H9 (cell line): ENCODE measurements at regions not wholly inside any gene's neighbourhood (a gene's known extent, or its start where the extent isn't known, plus 50 kb on each side); places are given as distances from the start of the nearest gene placed in this dataset.

ENCODE experiments used
- DNase-seq: peaks from one replicate; pipeline ENCODE4 v3.0.0-alpha.2; 2017
- H2AFZ ChIP-seq: one replicate; pipeline ENCODE4 v1.6.1; 2013; ENCODE audit warnings: mild to moderate bottlenecking, low read length, control low read depth, moderate library complexity
- H2AK5ac ChIP-seq: 2 replicates; pipeline ENCODE4 v1.6.1; 2013; ENCODE audit warnings: low read length, control low read depth, mixed read lengths; ENCODE audit not compliant: insufficient read length
- H2BK120ac ChIP-seq: one replicate; pipeline ENCODE4 v1.6.1; 2013; ENCODE audit warnings: low read depth, mild to moderate bottlenecking, low read length, control low read depth, inconsistent platforms; ENCODE audit not compliant: poor library complexity, severe bottlenecking
- H2BK12ac ChIP-seq: 2 replicates; pipeline ENCODE4 v1.6.1; 2013; ENCODE audit warnings: low read length, control low read depth, mixed read lengths, low read depth; ENCODE audit not compliant: insufficient read length
- H2BK15ac ChIP-seq: 2 replicates; pipeline ENCODE4 v1.6.1; 2013; ENCODE audit warnings: low read depth, low read length, control low read depth
- H2BK20ac ChIP-seq: one replicate; pipeline ENCODE4 v1.6.1; 2013; ENCODE audit warnings: low read depth, mild to moderate bottlenecking, low read length, control low read depth, inconsistent platforms; ENCODE audit not compliant: poor library complexity, severe bottlenecking
- H2BK5ac ChIP-seq: 2 replicates; pipeline ENCODE4 v1.6.1; 2013; ENCODE audit warnings: low read length, control low read depth, mixed read lengths; ENCODE audit not compliant: insufficient read length
- H3K14ac ChIP-seq: 2 replicates; pipeline ENCODE4 v1.6.1; 2013; ENCODE audit warnings: low read length, control low read depth; ENCODE audit not compliant: insufficient read depth
- H3K18ac ChIP-seq: 2 replicates; pipeline ENCODE4 v1.6.1; 2013; ENCODE audit warnings: low read depth, mild to moderate bottlenecking, mixed read lengths, low read length, control low read depth; ENCODE audit not compliant: insufficient read length
- H3K23ac ChIP-seq: 2 replicates; pipeline ENCODE4 v1.6.1; 2013; ENCODE audit warnings: low read length, control low read depth, mixed read lengths, low read depth; ENCODE audit not compliant: insufficient read length
- H3K23me2 ChIP-seq: 2 replicates; pipeline ENCODE4 v1.6.1; 2013; ENCODE audit warnings: low read depth, mild to moderate bottlenecking, mixed read lengths, low read length, control low read depth; ENCODE audit not compliant: insufficient read length, poor library complexity, severe bottlenecking
- H3K27ac ChIP-seq: 2 replicates; pipeline ENCODE4 v1.5.1; 2013; ENCODE audit warnings: low read length, control low read depth, mixed read lengths, low read depth; ENCODE audit not compliant: insufficient read length
- H3K27me3 ChIP-seq: 2 replicates; pipeline ENCODE4 v1.6.1; 2013; ENCODE audit warnings: low read length, control low read depth, inconsistent platforms; ENCODE audit not compliant: insufficient read depth
- H3K4ac ChIP-seq: 2 replicates; pipeline ENCODE4 v1.6.1; 2013; ENCODE audit warnings: low read depth, mild to moderate bottlenecking, control low read depth, inconsistent platforms, low read length, moderate library complexity
- H3K4me1 ChIP-seq: 2 replicates; pipeline ENCODE4 v1.6.1; 2013; ENCODE audit warnings: low read length, control low read depth, inconsistent platforms; ENCODE audit not compliant: insufficient read depth
- H3K4me2 ChIP-seq: 2 replicates; pipeline ENCODE4 v1.6.1; 2013; ENCODE audit warnings: low read length, control low read depth, mixed read lengths; ENCODE audit not compliant: insufficient read length, insufficient read depth
- H3K56ac ChIP-seq: 2 replicates; pipeline ENCODE4 v1.6.1; 2013; ENCODE audit warnings: low read depth, mild to moderate bottlenecking, mixed read lengths, low read length, control low read depth; ENCODE audit not compliant: insufficient read length
- H3K79me1 ChIP-seq: 2 replicates; pipeline ENCODE4 v1.6.1; 2013; ENCODE audit warnings: low read depth, mild to moderate bottlenecking, moderate library complexity, low read length, control low read depth, inconsistent platforms; ENCODE audit not compliant: insufficient read depth, poor library complexity, severe bottlenecking
- H3K79me2 ChIP-seq: 2 replicates; pipeline ENCODE4 v1.6.1; 2013; ENCODE audit warnings: low read length, control low read depth, inconsistent platforms; ENCODE audit not compliant: insufficient read depth
- H3K9ac ChIP-seq: 2 replicates; pipeline ENCODE4 v1.6.1; 2013; ENCODE audit warnings: low read length, control low read depth, mixed read lengths; ENCODE audit not compliant: insufficient read length; ENCODE audit errors: extremely low read depth
- H3K9me3 ChIP-seq: one replicate; pipeline ENCODE4 v1.6.1; 2013; ENCODE audit warnings: low read depth, low read length, inconsistent platforms; ENCODE audit not compliant: control insufficient read depth
- H3T11ph ChIP-seq: one replicate; pipeline ENCODE4 v1.6.1; 2013; ENCODE audit warnings: mild to moderate bottlenecking, low read length, control low read depth, inconsistent platforms
- H4K20me1 ChIP-seq: one replicate; pipeline ENCODE4 v1.6.1; 2013; ENCODE audit not compliant: control insufficient read depth, insufficient read length, insufficient read depth
- H4K5ac ChIP-seq: 2 replicates; pipeline ENCODE4 v1.6.1; 2013; ENCODE audit warnings: low read depth, mild to moderate bottlenecking, mixed read lengths, low read length, control low read depth; ENCODE audit not compliant: insufficient read length
- H4K8ac ChIP-seq: replicated peaks from 2 replicates; pipeline ENCODE4 v1.6.1; 2013; ENCODE audit warnings: low read length, control low read depth, mixed read lengths, low read depth; ENCODE audit not compliant: insufficient read length
- H4K91ac ChIP-seq: 2 replicates; pipeline ENCODE4 v1.6.1; 2013; ENCODE audit warnings: low read depth, mild to moderate bottlenecking, moderate library complexity, mixed read lengths, low read length, control low read depth; ENCODE audit not compliant: insufficient read length
- H3K27ac Mint-ChIP-seq, 3 experiments: 2 replicates in 2 of 3; 3 replicates in 1 of 3; pipeline ENCODE4 v1.8.0; 2020 to 2021; ENCODE audit warnings: mixed read lengths in 3 of 3, mild to moderate bottlenecking in 1 of 3, moderate library complexity in 1 of 3
- H3K27me3 Mint-ChIP-seq: 2 replicates; pipeline ENCODE4 v1.8.0; 2021; ENCODE audit warnings: low read depth, mild to moderate bottlenecking, moderate library complexity, mixed read lengths
- H3K36me3 Mint-ChIP-seq, 3 experiments: 2 replicates in 2 of 3; 3 replicates in 1 of 3; pipeline ENCODE4 v1.8.0; 2020 to 2021; ENCODE audit warnings: low read depth in 3 of 3, mixed read lengths in 3 of 3; ENCODE audit not compliant: insufficient read depth in 1 of 3
- H3K4me1 Mint-ChIP-seq, 2 experiments: 2 replicates each; pipeline ENCODE4 v1.8.0; 2020; ENCODE audit warnings: mixed read lengths in 2 of 2
- H3K4me3 Mint-ChIP-seq, 2 experiments: 2 replicates in 1 of 2; 3 replicates in 1 of 2; pipeline ENCODE4 v1.8.0; 2020 to 2021; ENCODE audit warnings: mild to moderate bottlenecking in 2 of 2, mixed read lengths in 2 of 2, moderate library complexity in 1 of 2
- H3K9me3 Mint-ChIP-seq, 2 experiments: 2 replicates in 1 of 2; 3 replicates in 1 of 2; pipeline ENCODE4 v1.8.0; 2020; ENCODE audit warnings: mild to moderate bottlenecking in 2 of 2, mixed read lengths in 2 of 2, moderate library complexity in 1 of 2
- CTCF ChIP-seq: fragments of 200-600 bp; sonication (generic); conservative IDR thresholded peaks from 3 replicates; pipeline ENCODE4 v1.8.0; 2021; ENCODE audit warnings: antibody characterized with exemption, mild to moderate bottlenecking
- WGBS: extraction: QIAGEN DNeasy Blood & Tissue Kit; methylation state at CpG from one replicate; pipeline ENCODE4 v1.1.7; 2013; ENCODE audit warnings: missing lambda C conversion rate, low lambda C conversion rate, mixed read lengths; ENCODE audit not compliant: insufficient read length; ENCODE audit errors: extremely low coverage; 5-methylcytosine and 5-hydroxymethylcytosine counted together

- H2BK120ac ChIP-seq: no peak overlapping the region
- no peak for DNase-seq
- no peak overlapping the region for H2BK12ac ChIP-seq
- no peak overlapping the region for H3K4me3 Mint-ChIP-seq
- no peaks in the 10 kb centered on the region for H4K20me1 ChIP-seq
- H4K8ac ChIP-seq: no peak overlapping the region
- H3K23me2 ChIP-seq: no peaks in the 10 kb centered on the region
- H3K4me2 ChIP-seq: no peak overlapping the region
- no peak overlapping the region; a peak in 1 of 7 replicates for H3K27ac Mint-ChIP-seq
- H3K9ac ChIP-seq: no peak overlapping the region
- H3K23ac ChIP-seq: no peak overlapping the region
- no peak overlapping the region for H2BK15ac ChIP-seq
- no peaks in the 10 kb centered on the region for H3K9me3 ChIP-seq
- H3K36me3 Mint-ChIP-seq: no peaks in the 10 kb centered on the region; a peak in 2 of 7 replicates
- no peak overlapping the region for H4K5ac ChIP-seq
- no peak overlapping the region for H3K56ac ChIP-seq
- TF ChIP-seq CTCF: peak; percentile 18; the same call in 2 of the 3 replicates
- no peaks in the 10 kb centered on the region for H3K27me3 ChIP-seq
- no peaks in the 10 kb centered on the region for H3K79me2 ChIP-seq
- H2AK5ac ChIP-seq: no peak overlapping the region
- no peak overlapping the region for H2BK20ac ChIP-seq
- no peak overlapping the region for H4K91ac ChIP-seq
- no CpG with 5 or more reads among the region's 3 CpGs for WGBS
- no peaks in the 10 kb centered on the region; the same call in 1 of the 2 replicates for H3K27me3 Mint-ChIP-seq
- no peak overlapping the region for H3K4ac ChIP-seq
- H3T11ph ChIP-seq: no peak overlapping the region
- no peaks in the 10 kb centered on the region; the same call in 1 of the 2 replicates for H3K4me1 ChIP-seq
- H3K14ac ChIP-seq: no peak overlapping the region
- H2BK5ac ChIP-seq: no peak overlapping the region
- H3K79me1 ChIP-seq: no peaks in the 10 kb centered on the region
- H3K18ac ChIP-seq: no peak overlapping the region
- H3K27ac ChIP-seq: no peak overlapping the region
- H2AFZ ChIP-seq: no peak overlapping the region
- peaks cover 10 to 11% of the 10 kb centered on the region in 2 experiments for H3K4me1 Mint-ChIP-seq
- no peaks in the 10 kb centered on the region; a peak in 2 of 5 replicates for H3K9me3 Mint-ChIP-seq
Observed at GRCh38 chr2:124975224-124975623, 950.1 kb downstream of the CNTNAP5 start.
